ENCODE measurements at regions not wholly inside any gene's neighbourhood (a gene's known extent, or its start where the extent isn't known, plus 50 kb on each side); places are given as distances from the start of the nearest gene placed in this dataset.

DNA sequence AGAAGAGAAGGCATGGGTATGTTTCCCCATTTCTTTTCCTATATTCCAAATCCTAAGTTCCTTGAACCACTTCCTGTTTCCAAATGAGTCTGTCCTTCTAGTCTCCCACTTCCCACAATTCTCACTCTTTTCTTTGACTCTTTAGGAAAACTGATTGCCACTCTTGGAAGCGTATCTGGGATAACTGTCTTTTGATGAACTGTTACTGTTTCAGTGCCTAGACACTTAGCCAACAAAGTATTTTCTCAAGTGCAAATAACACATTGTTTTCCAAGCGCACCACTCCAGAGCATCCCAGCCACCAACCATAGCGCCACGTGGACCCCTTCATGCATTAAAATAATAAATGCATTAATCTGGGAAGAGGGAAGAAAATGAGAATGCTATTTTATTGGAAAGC is 342.8 kb downstream of the MTX2 start:
- no peak for DNase-seq (ENCODE audit: low read depth in 2 of 2)

DNA sequence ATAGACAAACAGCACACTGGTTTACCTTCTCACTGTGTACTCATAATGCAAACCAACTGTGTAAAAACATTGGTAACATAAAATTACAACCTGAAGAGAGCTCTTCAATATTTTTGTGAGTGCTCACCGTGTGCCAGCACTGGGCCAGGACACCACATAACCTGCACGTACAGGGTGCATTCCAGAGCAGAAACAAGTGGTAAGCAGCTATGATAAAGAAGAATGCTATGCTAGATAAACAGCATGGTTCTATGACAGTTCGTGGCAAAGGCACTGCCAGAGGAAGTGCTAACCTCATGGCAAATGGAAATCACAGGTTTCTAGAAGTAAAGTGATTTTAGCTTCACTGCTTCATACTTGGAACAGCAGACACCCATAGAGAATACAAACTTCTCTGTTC is 343.5 kb downstream of the MTX2 start:
- DNase-seq (ENCODE audit: low read depth in 2 of 2) = no peak

DNA sequence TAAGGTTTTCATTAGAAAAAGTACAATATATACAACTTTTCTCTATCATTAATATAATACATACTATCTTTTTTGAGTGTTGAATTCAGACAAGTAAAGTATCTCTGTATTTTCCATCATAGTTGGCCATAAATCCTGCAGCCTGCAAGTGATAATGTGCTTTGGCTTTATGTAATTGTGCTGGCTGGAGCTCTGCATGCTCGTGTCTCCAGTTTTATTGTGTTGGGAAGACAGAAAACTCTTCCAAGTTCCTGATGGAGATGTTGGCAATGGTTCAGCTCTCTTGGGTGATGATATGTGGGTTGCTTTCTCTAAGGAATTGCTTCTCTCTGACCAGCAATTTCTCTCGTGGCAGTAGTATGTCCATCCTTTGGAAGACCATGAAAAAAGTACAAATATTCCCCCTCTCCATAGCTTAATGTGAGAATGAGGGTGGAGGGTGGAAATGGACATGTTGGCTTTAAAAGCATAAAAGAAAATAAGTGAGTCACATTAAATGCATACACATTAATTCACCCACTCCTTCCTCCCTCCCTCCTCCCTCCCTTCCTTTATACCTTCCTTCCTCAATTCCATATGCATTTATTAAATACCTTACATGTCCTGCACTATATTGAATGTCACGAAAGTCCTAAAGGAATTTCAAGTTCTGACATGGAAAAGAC is 344.2 kb downstream of the MTX2 start:
- DNase-seq (ENCODE audit: low read depth in 2 of 2) = no peak

DNA sequence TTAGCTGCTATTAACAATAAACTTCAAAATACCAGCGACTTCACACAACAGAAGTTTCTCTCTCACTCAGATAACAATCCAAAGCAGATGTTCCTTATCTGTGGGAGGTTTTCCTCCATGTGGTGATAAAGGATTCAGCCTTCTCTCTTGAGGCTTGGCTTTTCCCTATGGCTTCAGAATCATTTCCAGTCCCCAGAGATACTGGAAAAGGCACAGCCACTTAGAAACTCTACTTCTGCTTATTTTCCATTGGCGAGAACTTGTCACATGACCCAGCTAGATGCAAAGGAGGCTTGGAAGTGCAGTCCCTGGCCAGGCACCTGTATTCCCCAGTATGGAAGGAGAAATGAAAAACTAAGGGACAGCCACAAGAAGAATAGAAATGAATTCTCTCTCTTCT is 344.8 kb downstream of the MTX2 start:
- no peak for DNase-seq (ENCODE audit: low read depth in 2 of 2)

DNA sequence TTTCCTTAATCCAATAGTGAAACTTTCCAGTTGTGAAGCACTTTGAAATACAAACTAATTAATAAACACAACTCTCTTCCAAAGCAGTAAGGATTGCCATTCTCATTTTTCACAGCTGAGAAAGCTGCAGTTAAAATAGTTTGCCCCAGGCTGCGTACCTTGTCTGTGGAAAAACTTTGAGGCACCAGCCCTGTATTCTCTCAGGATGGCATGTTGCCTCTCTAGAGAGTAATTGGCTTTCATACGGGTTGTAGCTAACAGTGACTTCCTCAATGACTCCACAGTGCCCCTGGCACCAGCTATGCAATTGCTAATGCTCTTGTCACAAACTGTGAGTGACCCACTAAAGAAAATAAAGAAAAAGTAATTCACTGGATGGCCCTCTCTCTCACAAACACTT is 345.7 kb downstream of the MTX2 start:
- no peak for DNase-seq (ENCODE audit: low read depth in 2 of 2)

DNA sequence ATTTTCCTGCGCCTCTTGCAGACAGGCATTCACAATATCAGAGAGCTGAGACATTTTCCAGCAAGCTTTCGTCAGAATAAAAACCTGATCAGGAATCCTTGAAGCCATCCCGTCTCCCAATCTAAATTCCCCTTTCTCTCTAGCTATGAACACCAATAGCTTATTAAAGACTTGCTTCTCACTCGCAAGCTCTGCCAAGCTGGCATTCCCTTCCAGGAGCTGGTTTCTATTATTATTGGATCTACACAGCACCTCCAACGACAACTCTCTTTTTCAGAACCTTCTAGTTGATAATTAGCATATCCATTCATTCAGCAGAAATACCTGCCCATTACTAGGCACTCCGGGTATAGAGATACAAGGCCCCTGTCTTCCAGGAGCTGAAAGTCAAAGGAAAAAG is 350.3 kb downstream of the MTX2 start:
- no peak for DNase-seq (ENCODE audit: low read depth in 2 of 2)

DNA sequence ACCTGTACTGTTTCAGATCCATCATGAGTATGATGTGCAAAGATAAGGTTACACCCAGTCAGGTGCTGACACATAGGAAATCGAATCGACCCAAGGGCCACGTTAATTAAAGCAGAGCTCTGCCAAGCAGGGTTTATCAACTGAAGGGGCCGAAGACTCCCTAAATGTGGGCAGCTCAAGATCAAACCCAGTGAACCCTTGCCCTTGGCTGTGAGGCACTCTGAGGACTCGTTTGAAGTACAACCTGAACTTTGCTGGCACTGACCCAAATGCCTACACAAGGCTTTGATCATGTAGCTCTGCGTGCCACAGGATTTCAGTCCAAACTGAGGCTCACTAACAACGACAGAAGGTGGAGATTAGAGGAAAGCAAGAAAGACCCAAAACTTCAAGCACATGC is 352.1 kb downstream of the MTX2 start:
- no peak for DNase-seq (ENCODE audit: low read depth in 2 of 2)

DNA sequence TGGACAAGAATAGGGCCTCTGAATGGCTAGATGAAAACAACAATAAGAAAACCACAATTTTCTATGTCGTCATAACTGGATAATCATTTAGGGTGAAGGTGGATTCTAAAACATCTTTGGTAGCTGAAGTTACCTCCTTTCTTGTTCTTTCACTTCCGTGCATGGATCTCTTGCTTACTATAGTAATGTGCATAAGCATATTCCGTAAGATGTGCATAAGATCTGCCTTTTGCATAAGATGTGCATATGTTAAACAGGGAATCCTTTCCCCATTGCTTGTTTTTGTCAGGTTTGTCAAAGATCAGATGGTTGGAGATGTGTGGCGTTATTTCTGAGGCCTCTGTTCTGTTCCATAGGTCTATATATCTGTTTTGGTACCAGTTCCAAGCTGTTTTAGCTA is 353.6 kb downstream of the MTX2 start:
- DNase-seq (ENCODE audit: low read depth in 2 of 2) = no peak

DNA sequence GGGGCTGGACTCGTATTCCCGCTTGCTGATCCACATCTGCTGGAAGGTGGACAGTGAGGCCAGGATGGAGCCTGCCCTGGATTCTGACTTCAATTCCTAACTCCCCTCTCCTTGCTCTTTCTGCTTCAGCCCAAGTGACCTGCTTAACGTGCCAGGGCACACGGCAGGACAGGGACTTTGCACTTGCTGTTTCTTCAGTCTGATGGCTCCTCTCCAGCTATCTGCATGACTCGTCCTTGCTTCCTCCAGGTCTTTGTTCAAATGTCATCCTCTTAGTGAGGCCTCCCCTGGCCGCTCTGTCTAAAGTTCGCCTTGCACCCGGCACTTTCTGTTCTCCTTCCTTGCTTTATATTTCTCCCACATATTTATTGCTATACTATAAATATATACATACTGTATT is 357.6 kb downstream of the MTX2 start:
- no peak for DNase-seq (ENCODE audit: low read depth in 2 of 2)

DNA sequence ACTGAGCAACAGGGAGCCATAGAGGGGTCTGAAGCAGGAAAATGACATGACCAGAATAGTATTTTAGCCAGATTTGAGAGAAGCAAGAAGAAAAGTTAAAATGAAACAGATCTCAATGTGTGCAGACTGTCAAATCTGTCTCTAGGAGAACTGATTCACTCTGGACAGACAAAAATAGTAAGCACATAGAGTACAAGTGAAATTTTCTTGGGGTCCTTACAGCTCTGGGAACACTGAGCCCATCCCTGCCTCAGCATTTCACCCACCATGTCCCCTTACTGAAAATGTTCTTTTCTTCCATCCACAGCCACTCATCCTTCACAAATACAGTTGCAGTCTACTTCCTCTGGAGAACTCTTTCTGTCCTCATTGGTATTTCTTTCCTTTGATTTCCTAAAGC is 359.2 kb downstream of the MTX2 start:
- DNase-seq (ENCODE audit: low read depth in 2 of 2) = no peak

DNA sequence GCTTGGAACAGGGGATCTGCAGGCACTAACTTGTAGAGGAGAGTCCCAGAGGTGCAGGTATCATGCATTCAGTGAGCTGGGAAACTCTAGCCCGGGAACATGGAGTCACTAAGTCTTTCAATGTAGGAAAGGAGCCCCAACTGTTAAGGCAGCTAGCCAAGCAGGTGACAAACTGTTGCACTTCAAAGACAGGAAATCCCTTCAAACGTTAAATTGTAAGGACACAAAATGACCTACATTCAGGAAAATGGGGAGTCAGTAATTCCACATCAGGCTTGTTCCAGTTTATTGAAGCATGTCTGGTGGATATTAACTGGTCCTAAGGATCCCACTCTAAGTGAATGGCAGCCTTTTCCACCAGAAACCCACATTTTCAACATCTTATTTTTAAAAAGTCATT is 364.5 kb downstream of the MTX2 start:
- no peak for DNase-seq (ENCODE audit: low read depth in 2 of 2)

DNA sequence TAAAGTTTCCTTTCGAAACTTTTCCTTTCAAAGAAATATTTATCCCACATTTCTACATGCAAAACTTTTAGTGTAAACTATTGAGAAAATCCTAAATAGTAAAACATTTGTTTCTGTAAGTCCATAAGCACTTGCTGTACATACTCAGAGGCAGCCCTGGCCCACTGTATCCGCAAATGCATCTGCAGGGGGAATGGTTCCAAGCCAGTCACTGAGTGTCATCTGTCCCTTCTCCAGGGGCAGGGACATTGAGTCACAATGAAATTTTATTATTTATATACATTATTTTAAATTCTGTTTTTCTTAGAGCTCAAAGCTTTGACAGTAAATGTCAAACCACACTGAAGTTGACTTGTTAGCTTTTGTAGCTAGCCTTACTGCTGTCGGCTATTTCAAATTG is 367.2 kb downstream of the MTX2 start:
- no peak for DNase-seq (ENCODE audit: low read depth in 2 of 2)

DNA sequence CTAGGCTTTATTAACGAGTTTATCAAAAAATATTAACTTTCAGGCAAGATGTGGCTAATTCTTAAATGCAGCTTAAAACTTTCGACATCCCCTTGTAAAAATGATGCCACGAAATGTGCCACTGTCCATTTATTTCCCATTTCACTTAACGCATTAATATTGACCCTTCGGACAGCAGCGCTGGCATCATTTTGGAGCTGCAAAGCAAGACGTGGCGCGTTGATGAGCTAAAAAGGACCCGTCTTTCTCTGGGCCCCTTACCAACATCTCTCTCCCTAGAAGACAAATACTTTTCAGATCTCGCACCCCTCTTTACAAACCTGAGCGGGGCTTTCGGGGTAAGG is 367.9 kb downstream of the MTX2 start:
- DNase-seq (ENCODE audit: low read depth in 2 of 2) = no peak

DNA sequence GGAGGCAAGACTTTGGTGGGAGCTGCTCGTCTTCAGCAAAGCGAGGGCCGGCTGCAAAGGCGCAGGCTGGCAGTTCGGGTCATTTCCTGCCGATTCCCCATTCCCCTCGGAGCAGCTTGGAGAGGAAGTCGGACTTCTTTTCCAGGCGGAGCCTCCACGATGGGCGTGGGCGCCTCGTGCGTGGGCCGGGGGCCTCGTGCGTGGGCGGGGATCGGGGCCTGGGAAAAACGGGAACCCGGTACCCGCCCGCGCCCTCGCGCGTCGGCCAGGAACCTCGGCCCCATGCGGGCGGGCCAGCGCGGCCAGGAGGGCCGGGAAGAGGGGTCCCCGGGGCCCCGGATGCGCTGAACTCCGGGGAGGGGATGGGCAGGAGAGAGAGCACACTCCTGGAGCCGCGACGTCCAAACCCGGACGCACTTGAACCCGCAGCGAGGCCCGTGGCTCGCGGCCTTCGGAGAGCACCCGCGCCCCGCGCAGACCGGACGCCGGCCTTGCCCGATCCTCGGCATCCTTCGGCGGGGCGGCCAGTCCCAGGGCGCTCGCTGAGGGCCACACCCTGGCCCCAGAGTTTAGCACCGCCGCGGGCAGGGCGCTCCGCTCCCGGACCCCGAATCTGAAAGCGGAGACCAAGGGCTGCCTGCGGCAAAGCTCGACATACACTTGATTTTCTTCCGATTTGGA is 368.4 kb downstream of the MTX2 start:
- peak in 1 of 2 donors; percentile 4 for DNase-seq (ENCODE audit: low read depth in 2 of 2)

DNA sequence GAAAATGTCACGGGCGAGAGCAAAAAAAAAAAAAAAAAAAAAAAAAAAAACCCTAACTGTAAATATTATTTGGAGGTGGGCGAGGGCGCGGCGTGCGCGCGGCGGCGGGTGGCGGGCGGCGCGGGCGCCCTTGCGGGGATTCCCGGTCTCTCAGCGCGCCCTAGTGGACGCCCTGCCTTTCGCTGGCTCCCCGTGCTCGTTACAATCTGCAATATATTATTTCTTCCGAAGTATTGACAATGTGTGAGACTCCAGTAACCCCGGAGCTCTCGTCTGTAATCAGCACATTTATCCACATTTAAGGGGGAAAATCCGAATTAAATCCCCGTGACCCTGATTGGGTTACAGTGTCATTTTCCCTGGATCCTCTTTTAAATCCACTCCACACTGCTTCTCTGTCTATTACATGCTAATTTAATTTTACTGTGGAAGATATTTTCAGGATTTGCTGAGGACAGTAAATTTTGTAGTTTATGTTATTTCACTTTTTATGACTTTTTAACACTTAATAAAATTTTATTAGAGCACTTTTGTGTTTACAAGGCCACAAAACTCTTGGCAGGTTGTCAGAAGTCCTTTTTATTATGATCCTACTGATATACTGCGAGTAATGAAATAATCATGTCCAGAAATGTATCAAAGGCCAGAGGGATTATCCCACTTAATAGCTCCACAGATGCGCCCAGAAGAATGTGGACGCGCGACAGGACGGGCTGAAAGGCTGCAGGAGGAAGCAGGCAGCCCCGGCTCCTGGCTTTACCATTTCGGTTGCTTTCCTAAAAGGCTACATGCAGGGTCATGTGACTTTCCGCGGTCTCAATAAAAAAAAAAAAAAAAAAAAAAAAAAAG is 369.1 kb downstream of the MTX2 start:
- peak; percentile 39 to 52 for DNase-seq (ENCODE audit: low read depth in 2 of 2)

DNA sequence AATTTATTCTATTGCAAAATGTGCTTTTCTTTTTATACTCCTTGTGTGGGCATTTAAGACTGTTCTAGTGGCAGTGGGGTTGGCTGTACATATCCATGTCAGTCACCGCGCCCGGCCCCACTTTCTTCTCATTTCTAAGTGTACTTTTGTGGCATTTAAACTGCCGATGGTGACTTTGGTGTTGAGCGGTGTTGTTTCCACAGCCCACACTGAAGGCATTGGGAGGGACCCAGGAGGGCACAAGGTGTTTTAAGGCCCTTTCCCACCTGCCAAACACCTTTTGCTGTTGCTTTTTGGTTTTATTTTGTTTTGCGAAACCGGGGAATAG is 369.7 kb downstream of the MTX2 start:
- DNase-seq (ENCODE audit: low read depth in 2 of 2) = no peak

DNA sequence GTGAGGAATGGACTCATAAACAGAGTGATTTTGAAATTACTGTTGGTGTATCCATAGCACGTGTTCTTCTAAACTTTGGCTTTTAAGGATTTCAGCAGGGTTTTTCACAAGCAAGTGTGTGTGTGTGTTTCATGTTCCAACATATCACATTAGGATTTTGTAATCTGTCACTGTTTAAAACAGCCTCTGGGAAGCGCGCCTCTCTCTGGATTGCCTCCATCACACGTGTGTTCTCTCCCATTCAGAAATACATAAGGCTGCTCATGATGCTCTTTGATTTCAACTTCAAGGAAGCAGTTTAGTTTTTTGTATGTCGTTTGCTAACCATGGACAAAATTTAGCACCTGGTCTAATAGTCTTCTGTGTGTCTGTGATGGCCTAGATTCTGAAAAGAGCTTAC is 370.4 kb downstream of the MTX2 start:
- DNase-seq (ENCODE audit: low read depth in 2 of 2) = no peak

DNA sequence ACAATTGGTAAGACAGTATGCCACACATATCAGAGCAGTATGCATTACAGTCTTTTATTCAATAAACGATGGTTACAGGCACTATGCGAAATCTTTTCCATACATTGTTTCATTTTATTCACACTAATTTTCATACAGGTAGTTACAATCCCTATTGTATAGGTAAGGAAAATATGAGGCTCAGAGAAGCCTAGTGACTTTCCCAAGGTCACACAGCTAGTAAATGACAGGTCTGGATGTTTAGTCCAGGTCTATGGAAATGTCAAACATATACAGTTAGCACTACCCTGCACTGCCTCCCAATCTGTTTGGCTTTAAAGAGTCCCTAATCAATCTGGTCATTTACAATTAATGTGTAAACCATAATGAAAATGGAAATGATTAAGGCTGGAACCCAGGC is 372.2 kb downstream of the MTX2 start:
- no peak for DNase-seq (ENCODE audit: low read depth in 2 of 2)

DNA sequence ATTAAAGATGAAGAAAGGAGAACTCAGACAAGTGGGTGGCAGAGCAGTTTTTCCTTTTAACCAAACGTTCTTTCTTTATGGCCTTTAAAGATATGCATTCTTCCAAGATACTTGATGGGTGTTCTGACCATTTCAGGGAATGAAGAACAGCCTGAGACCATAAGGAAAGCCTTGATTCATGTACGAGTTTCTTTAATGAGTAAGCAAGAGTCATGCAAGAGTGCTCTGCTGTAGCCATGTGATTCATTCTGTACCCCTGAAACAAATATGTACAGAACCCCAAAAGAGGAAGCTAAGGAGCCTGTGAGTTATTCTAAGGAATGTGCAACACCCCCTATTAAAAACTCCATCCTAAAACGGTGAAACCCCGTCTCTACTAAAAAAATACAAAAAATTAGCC is 372.8 kb downstream of the MTX2 start:
- DNase-seq (ENCODE audit: low read depth in 2 of 2) = no peak

DNA sequence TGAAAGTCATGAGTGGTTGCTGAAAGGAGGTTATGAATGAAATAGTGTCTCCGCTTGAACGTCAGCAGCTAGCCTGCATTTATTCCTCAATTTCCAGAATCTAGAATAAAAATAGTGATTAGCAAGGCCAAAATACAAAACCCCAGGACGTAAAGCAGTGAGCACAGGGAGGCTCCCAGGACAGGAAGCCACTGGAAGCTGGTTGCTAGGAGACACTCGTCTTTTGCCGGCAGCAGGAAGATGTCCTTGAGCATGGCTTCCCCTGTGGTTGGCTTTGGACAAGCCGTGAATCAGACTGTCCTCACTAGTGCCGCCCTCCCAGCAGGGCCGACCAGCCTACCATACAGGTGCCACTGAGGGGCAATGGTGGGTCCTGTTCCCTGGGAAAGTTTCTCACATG is 374.4 kb downstream of the MTX2 start:
- no peak for DNase-seq (ENCODE audit: low read depth in 2 of 2)

DNA sequence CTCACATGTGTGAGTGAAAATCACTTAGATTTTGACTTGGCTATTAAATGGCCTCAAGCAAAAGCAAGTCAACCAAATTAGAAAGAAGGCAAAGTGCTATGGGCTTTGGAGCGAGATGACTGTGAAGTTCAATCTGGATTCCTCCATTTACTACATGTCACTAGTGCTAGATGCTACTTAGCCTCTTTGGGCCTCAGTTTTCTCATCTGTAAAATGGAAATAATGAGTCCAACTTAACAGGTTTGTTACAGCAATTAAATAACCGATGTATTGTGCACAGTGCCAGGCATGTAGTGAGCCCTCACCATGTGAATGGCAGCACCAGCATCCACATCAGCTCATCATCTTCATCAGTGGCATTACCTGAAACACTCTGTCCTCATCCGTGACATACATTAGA is 376.3 kb downstream of the MTX2 start:
- no peak for DNase-seq (ENCODE audit: low read depth in 2 of 2)

DNA sequence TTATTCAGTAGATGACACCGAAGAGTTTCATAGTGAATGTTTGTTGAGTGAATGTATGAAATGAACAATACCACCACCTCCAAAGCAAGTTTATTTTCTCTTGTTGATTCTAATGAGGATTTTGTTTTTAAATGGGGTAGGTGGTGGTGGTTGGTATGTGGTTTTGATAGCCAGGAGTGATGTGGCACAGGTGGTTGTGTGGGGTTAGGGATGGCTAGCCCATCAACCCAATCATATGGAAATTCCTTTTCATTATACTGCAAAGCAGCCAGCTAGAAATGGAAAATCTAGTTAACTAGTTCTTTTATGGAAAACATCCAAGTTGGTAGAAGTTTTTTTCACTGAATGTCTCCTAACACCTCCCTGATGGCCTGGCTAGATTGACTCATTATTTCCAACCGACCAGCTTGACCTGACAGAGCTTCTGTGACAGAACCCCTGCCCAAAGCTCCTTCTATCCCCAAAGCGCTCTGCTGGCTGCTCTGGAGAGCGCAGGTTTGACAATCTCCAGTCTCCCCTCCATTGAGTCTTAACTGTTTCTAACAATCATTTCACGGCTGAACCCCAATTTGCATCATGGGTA is 376.9 kb downstream of the MTX2 start:
- no peak for DNase-seq (ENCODE audit: low read depth in 2 of 2)
